ENCODE measurements at regions not wholly inside any gene's neighbourhood (a gene's known extent, or its start where the extent isn't known, plus 50 kb on each side); places are given as distances from the start of the nearest gene placed in this dataset.

GRCh38 chr18:72636611-72637010 is 92.5 kb upstream of the CBLN2 start:
- Mint-ChIP-seq H3K9me3 (peaks cover 2% of the 10 kb centered on the region), H3K36me3 (ENCODE audit: low read depth) (no peaks in the 10 kb centered on the region), H3K27ac (no peak overlapping the region), H3K4me1 (ENCODE audit: low read depth) (no peaks in the 10 kb centered on the region), H3K4me3 (no peak overlapping the region), H3K27me3 (no peaks in the 10 kb centered on the region)
- no peaks in the 10 kb centered on the region for H3K9me3 ChIP-seq (ENCODE audit: control insufficient read depth in 1 of 2, insufficient read depth in 1 of 2, low read length in 2 of 2)
- H3K36me3 ChIP-seq (ENCODE audit: insufficient read depth, low read length), result no peaks in the 10 kb centered on the region
- no peaks in the 10 kb centered on the region for H3K4me1 ChIP-seq (ENCODE audit: insufficient read depth, low read length)
- intact Hi-C loops (cut with DNase I, micrococcal nuclease), result no loop called here
- TF ChIP-seq CTCF (IDR thresholded peaks at IDR 0.05), result no peak
- H3K27me3 ChIP-seq (ENCODE audit: control insufficient read depth in 1 of 2, insufficient read depth in 2 of 2, low read length in 2 of 2), result no peaks in the 10 kb centered on the region
- ATAC-seq (ENCODE audit: poor library complexity) (no peak), DNase-seq (no peak)
- no peak overlapping the region for H3K27ac ChIP-seq (ENCODE audit: low read depth in 1 of 2, low read length in 2 of 2)
- ChIA-PET POLR2A (no interaction called here), CTCF (no interaction called here)
- H3K4me3 ChIP-seq (ENCODE audit: low read length), result no peak overlapping the region

DNA sequence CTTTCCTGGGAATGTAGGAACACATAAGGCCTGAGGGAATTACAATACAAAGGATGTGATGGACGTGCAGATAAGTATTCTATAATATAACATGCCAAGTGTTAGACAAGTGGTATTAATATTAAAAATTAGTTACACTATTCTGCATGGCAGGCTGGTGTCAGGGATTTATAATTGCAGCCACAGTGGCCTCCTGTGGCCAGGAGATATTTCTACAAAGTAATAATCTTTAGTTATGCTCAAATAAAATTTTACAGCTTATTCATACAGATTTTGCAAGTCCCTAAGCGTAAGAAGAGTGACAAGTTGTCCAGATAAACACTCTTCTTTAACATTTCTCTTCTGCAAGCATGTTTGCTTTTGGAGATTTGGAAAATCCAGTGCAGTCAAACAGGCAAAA is 90.4 kb upstream of the CBLN2 start:
- POLR2A ChIA-PET, result no interaction called here
- DNase-seq, result no peak
- intact Hi-C loops (cut with DNase I, micrococcal nuclease), result no loop called here
- Mint-ChIP-seq H3K4me1 (ENCODE audit: low read depth) (no peaks in the 10 kb centered on the region), H3K27me3 (no peaks in the 10 kb centered on the region), H3K9me3 (peaks cover 2% of the 10 kb centered on the region), H3K27ac (no peak overlapping the region), H3K36me3 (ENCODE audit: low read depth) (no peaks in the 10 kb centered on the region), H3K4me3 (no peak overlapping the region)
- H3K4me1 ChIP-seq (ENCODE audit: insufficient read depth, low read length), result no peaks in the 10 kb centered on the region
- ATAC-seq (ENCODE audit: poor library complexity), result no peak
- TF ChIP-seq CTCF (IDR thresholded peaks at IDR 0.05), result no peak
- no peak overlapping the region for H3K4me3 ChIP-seq (ENCODE audit: low read length)
- H3K36me3 ChIP-seq (ENCODE audit: insufficient read depth, low read length), result no peaks in the 10 kb centered on the region
- H3K9me3 ChIP-seq (ENCODE audit: control insufficient read depth in 1 of 2, insufficient read depth in 1 of 2, low read length in 2 of 2), result no peaks in the 10 kb centered on the region
- H3K27ac ChIP-seq (ENCODE audit: low read depth in 1 of 2, low read length in 2 of 2), result no peak overlapping the region
- no peaks in the 10 kb centered on the region for H3K27me3 ChIP-seq (ENCODE audit: control insufficient read depth in 1 of 2, insufficient read depth in 2 of 2, low read length in 2 of 2)
- CTCF ChIA-PET, result no interaction called here

DNA sequence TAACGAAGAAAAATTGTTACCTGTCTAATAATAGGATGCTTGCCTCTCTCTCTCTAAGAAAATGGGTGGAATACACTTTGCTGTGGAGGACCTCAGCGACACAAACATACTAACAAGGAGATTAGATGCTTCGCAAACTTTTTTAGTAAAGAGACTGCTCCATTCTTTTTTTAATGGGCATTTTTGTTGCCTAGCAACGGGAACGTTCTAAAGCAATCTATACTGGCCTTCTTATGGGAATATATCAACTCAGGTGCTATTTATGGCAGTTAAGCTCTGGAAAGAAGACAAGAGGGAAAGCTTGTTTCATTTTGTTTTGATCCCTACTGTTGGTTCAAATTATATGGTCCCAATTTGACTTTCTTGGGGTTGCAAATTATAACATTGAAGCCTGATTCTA is 86.8 kb upstream of the CBLN2 start:
- no peaks in the 10 kb centered on the region for H3K36me3 ChIP-seq (ENCODE audit: insufficient read depth, low read length)
- H3K4me1 ChIP-seq (ENCODE audit: insufficient read depth, low read length), result no peaks in the 10 kb centered on the region
- no peaks in the 10 kb centered on the region for H3K27me3 ChIP-seq (ENCODE audit: control insufficient read depth in 1 of 2, insufficient read depth in 2 of 2, low read length in 2 of 2)
- CTCF ChIA-PET, result no interaction called here
- H3K27ac Mint-ChIP-seq, result no peak overlapping the region
- no peaks in the 10 kb centered on the region for H3K9me3 ChIP-seq (ENCODE audit: control insufficient read depth in 1 of 2, insufficient read depth in 1 of 2, low read length in 2 of 2)
- H3K27ac ChIP-seq (ENCODE audit: low read depth in 1 of 2, low read length in 2 of 2), result no peak overlapping the region
- TF ChIP-seq CTCF (IDR thresholded peaks at IDR 0.05), result no peak
- H3K4me3 Mint-ChIP-seq, result no peak overlapping the region
- no peak for DNase-seq
- H3K36me3 Mint-ChIP-seq (ENCODE audit: low read depth), result no peaks in the 10 kb centered on the region
- POLR2A ChIA-PET, result no interaction called here
- H3K4me3 ChIP-seq (ENCODE audit: low read length), result no peak overlapping the region
- H3K4me1 Mint-ChIP-seq (ENCODE audit: low read depth), result no peaks in the 10 kb centered on the region
- H3K9me3 Mint-ChIP-seq, result no peaks in the 10 kb centered on the region
- intact Hi-C loops (cut with DNase I, micrococcal nuclease), result no loop called here
- H3K27me3 Mint-ChIP-seq, result no peaks in the 10 kb centered on the region
- ATAC-seq (ENCODE audit: poor library complexity), result no peak
